Stimulated activated CD4-positive, alpha-beta T cell treated with anti-CD3 and anti-CD28 coated beads, Interleukin-12 subunit alpha, Interleukin-12 subunit beta, amount 100 ng/mL, for 48 hours (primary cell): ENCODE measurements at regions not wholly inside any gene's neighbourhood (a gene's known extent, or its start where the extent isn't known, plus 50 kb on each side); places are given as distances from the start of the nearest gene placed in this dataset.
"Not testable (repeated sequence)": the region's sequence is repeated elsewhere in the genome, so short reads cannot be mapped to it uniquely, and the experiment has no call there.

Experiments
- DNase-seq, 3 donors: peaks; one replicate each; pipeline ENCODE4 v3.0.0-alpha.2; 2020; ENCODE audit warnings: low read depth in 2 of 3, low spot score in 1 of 3

GRCh38 chr1:184889166-184889565 lies 85.1 kb downstream of the NIBAN1 start:
- DNase-seq: no peak

GRCh38 chr1:184888505-184888904 lies 85.8 kb downstream of the NIBAN1 start:
- no peak for DNase-seq

GRCh38 chr1:184882957-184883815 lies 91.1 kb downstream of the NIBAN1 start:
- no peak for DNase-seq

GRCh38 chr1:184881941-184882913 lies 92.1 kb downstream of the NIBAN1 start:
- DNase-seq: no peak

- no peak for DNase-seq
Observed at GRCh38 chr1:184879876-184880557, 94.3 kb downstream of the NIBAN1 start.

- DNase-seq: no peak
Observed at GRCh38 chr1:184878602-184879001, 95.7 kb downstream of the NIBAN1 start.

GRCh38 chr1:184878002-184878401 lies 96.3 kb downstream of the NIBAN1 start:
- DNase-seq: no peak

- DNase-seq: not testable (repeated sequence)
Observed at GRCh38 chr1:184876015-184876414, 98.3 kb downstream of the NIBAN1 start.

GRCh38 chr1:184875218-184875617 lies 99.1 kb downstream of the NIBAN1 start:
- DNase-seq: no peak

- no peak for DNase-seq
Observed at GRCh38 chr1:184870319-184870718, 104.0 kb downstream of the NIBAN1 start.

- DNase-seq: no peak
Observed at GRCh38 chr1:184867866-184868689, 106.2 kb downstream of the NIBAN1 start.

- peak in 1 of 3 donors; percentile 54 for DNase-seq
Observed at GRCh38 chr1:184866991-184867788, 107.1 kb downstream of the NIBAN1 start.

- no peak for DNase-seq
Observed at GRCh38 chr1:184866586-184866985, 107.7 kb downstream of the NIBAN1 start.

GRCh38 chr1:184865831-184866230 lies 108.5 kb downstream of the NIBAN1 start:
- no peak for DNase-seq

GRCh38 chr1:184861755-184862336 lies 107.2 kb upstream of the EDEM3 start:
- DNase-seq: no peak

GRCh38 chr1:184860985-184861754 lies 106.5 kb upstream of the EDEM3 start:
- DNase-seq: no peak

- DNase-seq: no peak
Observed at GRCh38 chr1:184860535-184860934, 105.9 kb upstream of the EDEM3 start.

- DNase-seq: no peak
Observed at GRCh38 chr1:184859381-184860105, 104.9 kb upstream of the EDEM3 start.
